ENCODE measurements at regions not wholly inside any gene's neighbourhood (a gene's known extent, or its start where the extent isn't known, plus 50 kb on each side); places are given as distances from the start of the nearest gene placed in this dataset.

- Histone ChIP-seq H3K27ac (ENCODE audit: low read length) (no peak overlapping the region), H3K9me3 (ENCODE audit: insufficient read depth, low read length) (no peaks in the 10 kb centered on the region), H3K4me3 (ENCODE audit: low read length) (no peak overlapping the region), H3K27me3 (ENCODE audit: low read depth, low read length) (no peaks in the 10 kb centered on the region; the same call in 1 of the 2 replicates), H3K79me2 (ENCODE audit: low read length) (no peaks in the 10 kb centered on the region), H3K36me3 (replicated peaks; ENCODE audit: low read depth, low read length) (no peaks in the 10 kb centered on the region), H3K4me2 (ENCODE audit: low read length) (no peak overlapping the region), H4K20me1 (ENCODE audit: insufficient read depth, low read length) (no peaks in the 10 kb centered on the region), H3K9ac (ENCODE audit: low read length) (no peak overlapping the region), H2AFZ (ENCODE audit: low read depth, low read length) (no peak overlapping the region), H3K4me1 (ENCODE audit: low read length) (no peaks in the 10 kb centered on the region)
- no peak for TF ChIP-seq EZH2phosphoT487 (IDR thresholded peaks at IDR 0.05; ENCODE audit: low read depth)
- TF ChIP-seq, protein P1, sequence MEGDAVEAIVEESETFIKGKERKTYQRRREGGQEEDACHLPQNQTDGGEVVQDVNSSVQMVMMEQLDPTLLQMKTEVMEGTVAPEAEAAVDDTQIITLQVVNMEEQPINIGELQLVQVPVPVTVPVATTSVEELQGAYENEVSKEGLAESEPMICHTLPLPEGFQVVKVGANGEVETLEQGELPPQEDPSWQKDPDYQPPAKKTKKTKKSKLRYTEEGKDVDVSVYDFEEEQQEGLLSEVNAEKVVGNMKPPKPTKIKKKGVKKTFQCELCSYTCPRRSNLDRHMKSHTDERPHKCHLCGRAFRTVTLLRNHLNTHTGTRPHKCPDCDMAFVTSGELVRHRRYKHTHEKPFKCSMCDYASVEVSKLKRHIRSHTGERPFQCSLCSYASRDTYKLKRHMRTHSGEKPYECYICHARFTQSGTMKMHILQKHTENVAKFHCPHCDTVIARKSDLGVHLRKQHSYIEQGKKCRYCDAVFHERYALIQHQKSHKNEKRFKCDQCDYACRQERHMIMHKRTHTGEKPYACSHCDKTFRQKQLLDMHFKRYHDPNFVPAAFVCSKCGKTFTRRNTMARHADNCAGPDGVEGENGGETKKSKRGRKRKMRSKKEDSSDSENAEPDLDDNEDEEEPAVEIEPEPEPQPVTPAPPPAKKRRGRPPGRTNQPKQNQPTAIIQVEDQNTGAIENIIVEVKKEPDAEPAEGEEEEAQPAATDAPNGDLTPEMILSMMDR (IDR thresholded peaks at IDR 0.05; ENCODE audit: low read depth, low read length): no peak
Measured at GRCh38 chr3:127407026-127407939, 119.4 kb upstream of the PRR20G start.

DNA sequence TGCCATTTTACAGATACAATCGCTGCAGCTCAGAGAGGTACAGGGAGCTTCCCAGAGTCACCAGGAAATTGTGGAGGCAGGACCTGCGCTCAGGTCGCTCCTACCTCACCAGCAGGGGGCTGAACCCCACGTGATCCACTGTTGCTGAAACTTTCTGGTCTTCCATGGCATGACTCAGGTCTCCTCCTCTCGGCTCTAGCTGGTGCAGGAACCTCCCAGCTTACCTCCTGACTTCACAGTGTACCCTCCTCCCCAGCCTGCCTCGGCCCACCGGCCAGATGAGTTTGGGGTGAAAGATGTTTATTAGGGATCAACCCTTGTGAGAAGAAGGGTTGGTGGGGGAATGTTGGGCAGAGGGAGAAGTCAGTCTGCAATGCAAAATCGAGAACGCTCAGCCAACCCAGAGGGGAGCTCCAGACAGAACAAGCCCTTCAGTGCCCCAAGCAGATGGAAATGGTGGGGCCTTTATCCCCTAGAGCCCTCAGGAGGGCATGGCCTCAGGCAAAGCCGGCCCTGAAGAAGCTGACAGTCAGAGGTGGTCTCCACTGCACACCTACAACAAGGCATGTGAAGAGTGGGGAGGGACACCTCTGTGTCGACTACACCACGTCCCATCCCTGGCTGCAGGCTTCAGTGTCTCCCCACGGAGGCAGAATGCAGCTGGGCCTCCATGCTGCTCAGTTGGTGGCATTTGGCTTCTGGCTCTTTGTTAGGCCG is 118.6 kb upstream of the PRR20G start:
- Histone ChIP-seq H2AFZ (ENCODE audit: low read depth, low read length) (no peak overlapping the region), H3K4me1 (ENCODE audit: low read length) (no peaks in the 10 kb centered on the region), H3K27ac (ENCODE audit: low read length) (no peak overlapping the region), H3K9ac (ENCODE audit: low read length) (no peak overlapping the region), H4K20me1 (ENCODE audit: insufficient read depth, low read length) (no peaks in the 10 kb centered on the region), H3K4me2 (ENCODE audit: low read length) (no peak overlapping the region), H3K36me3 (replicated peaks; ENCODE audit: low read depth, low read length) (no peaks in the 10 kb centered on the region), H3K4me3 (ENCODE audit: low read length) (no peak overlapping the region), H3K9me3 (ENCODE audit: insufficient read depth, low read length) (no peaks in the 10 kb centered on the region), H3K79me2 (ENCODE audit: low read length) (no peaks in the 10 kb centered on the region), H3K27me3 (ENCODE audit: low read depth, low read length) (no peaks in the 10 kb centered on the region; the same call in 1 of the 2 replicates)
- no peak for TF ChIP-seq EZH2phosphoT487 (IDR thresholded peaks at IDR 0.05; ENCODE audit: low read depth)
- TF ChIP-seq, protein P1 (IDR thresholded peaks at IDR 0.05; ENCODE audit: low read depth, low read length): peak; percentile 45

GRCh38 chr3:127405791-127406190 is 117.9 kb upstream of the PRR20G start:
- TF ChIP-seq, protein P1 (IDR thresholded peaks at IDR 0.05; ENCODE audit: low read depth, low read length): no peak
- TF ChIP-seq EZH2phosphoT487 (IDR thresholded peaks at IDR 0.05; ENCODE audit: low read depth): no peak
- H3K27me3 ChIP-seq (ENCODE audit: low read depth, low read length): no peaks in the 10 kb centered on the region
- H3K79me2 ChIP-seq (ENCODE audit: low read length): no peaks in the 10 kb centered on the region
- no peaks in the 10 kb centered on the region for H4K20me1 ChIP-seq (ENCODE audit: insufficient read depth, low read length)
- no peak overlapping the region for H3K9ac ChIP-seq (ENCODE audit: low read length)
- H3K4me2 ChIP-seq (ENCODE audit: low read length): no peak overlapping the region
- H3K36me3 ChIP-seq (replicated peaks; ENCODE audit: low read depth, low read length): no peaks in the 10 kb centered on the region
- H3K4me1 ChIP-seq (ENCODE audit: low read length): no peaks in the 10 kb centered on the region
- no peak overlapping the region for H2AFZ ChIP-seq (ENCODE audit: low read depth, low read length)
- no peaks in the 10 kb centered on the region for H3K9me3 ChIP-seq (ENCODE audit: insufficient read depth, low read length)
- H3K4me3 ChIP-seq (ENCODE audit: low read length): no peak overlapping the region
- H3K27ac ChIP-seq (ENCODE audit: low read length): no peak overlapping the region

DNA sequence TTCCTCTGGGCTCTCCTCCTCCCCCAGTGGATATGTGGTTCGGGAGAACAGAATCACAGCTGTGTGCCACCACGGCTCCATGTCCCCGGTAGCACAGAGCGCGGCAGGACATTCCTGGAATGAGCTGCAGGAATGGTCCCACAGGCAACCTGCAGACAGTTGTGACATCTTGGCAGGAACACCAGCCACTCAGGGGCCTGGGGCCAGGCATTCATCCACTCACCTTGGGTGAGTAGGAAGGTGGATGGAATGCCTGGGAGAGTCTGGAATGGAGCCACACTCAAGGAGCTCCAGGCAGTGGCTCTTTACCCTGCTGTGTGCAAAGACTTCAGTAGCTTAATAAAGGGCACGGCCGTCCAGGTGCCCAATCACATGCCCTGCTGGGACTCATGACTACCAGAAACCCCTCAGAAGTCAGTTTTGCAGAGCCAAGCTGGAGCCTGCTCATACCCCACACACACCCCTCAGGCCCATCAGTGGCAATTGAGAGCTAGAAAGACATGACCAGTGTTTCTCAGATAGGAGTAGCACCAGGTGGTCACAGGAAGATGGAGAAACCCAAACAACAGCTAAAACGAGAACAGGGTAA is 117.3 kb upstream of the PRR20G start:
- H4K20me1 ChIP-seq (ENCODE audit: insufficient read depth, low read length): no peaks in the 10 kb centered on the region
- H3K4me2 ChIP-seq (ENCODE audit: low read length): no peak overlapping the region
- no peaks in the 10 kb centered on the region for H3K79me2 ChIP-seq (ENCODE audit: low read length)
- no peak overlapping the region for H2AFZ ChIP-seq (ENCODE audit: low read depth, low read length)
- H3K4me3 ChIP-seq (ENCODE audit: low read length): no peak overlapping the region
- no peaks in the 10 kb centered on the region for H3K4me1 ChIP-seq (ENCODE audit: low read length)
- no peaks in the 10 kb centered on the region for H3K36me3 ChIP-seq (replicated peaks; ENCODE audit: low read depth, low read length)
- H3K27me3 ChIP-seq (ENCODE audit: low read depth, low read length): 0 out of 2 replicates have a peak, but pooled peaks cover 3% of the 10 kb centered on the region
- H3K9me3 ChIP-seq (ENCODE audit: insufficient read depth, low read length): no peaks in the 10 kb centered on the region
- no peak overlapping the region for H3K27ac ChIP-seq (ENCODE audit: low read length)
- no peak for TF ChIP-seq EZH2phosphoT487 (IDR thresholded peaks at IDR 0.05; ENCODE audit: low read depth)
- TF ChIP-seq, protein P1 (IDR thresholded peaks at IDR 0.05; ENCODE audit: low read depth, low read length): no peak
- H3K9ac ChIP-seq (ENCODE audit: low read length): no peak overlapping the region
